Heart left ventricle (tissue), 13 donors: ENCODE measurements at regions not wholly inside any gene's neighbourhood (a gene's known extent, or its start where the extent isn't known, plus 50 kb on each side); places are given as distances from the start of the nearest gene placed in this dataset.
"Not testable (repeated sequence)": the region's sequence is repeated elsewhere in the genome, so short reads cannot be mapped to it uniquely, and the experiment has no call there.

Experiments used
- POLR2A ChIP-seq, 2 donors: fragments of 450-650 bp; IDR thresholded peaks; one replicate each; pipeline ENCODE4 v1.6.1; 2017; ENCODE audit warnings: antibody characterized with exemption in 2 of 2, mild to moderate bottlenecking in 2 of 2, moderate library complexity in 2 of 2
- TF ChIP-seq, protein P1 (sequence below), 12 donors: fragments of 200-600 bp; sonication (generic) in 4 of 12; IDR thresholded peaks; one replicate each; pipeline versions ENCODE4 v1.5.0 to v1.8.0; 2018 to 2022; ENCODE audit warnings: antibody characterized with exemption in 12 of 12, mild to moderate bottlenecking in 5 of 12
- donor health status: ischemic (EF 13 %, LVEDD 7.1; RV severe dilation, severe dysfunction).
- donor health status: DM: no; HTN: yes; CAD: no.
- donor health status: DM: no; HTN: no; CAD: no.
- donor health status: ischemic (EF 25% LVEDD 6.9; RV normal size, moderate dysfunction).
- donor health status: ischemic (EF 25% LVEDD 5.7; RV mildly dilated, moderate dysfunction).
- donor health status: ischemic (EF 35%, LVEDD 5.7; RV mildly dilated, moderate dysfunction).
- donor health status: nonischemic (EF 11% LVEDD 7.7; RV severe dilation, severe dysfunction).
- donor health status: DM: yes; HTN: yes; CAD: no.
- donor health status: PGD.
- donor health status: ischemic (EF 29% LVEDD 5.4; RV normal size, mild dysfunction).
- donor health status: nonischemic (EF 23%, LVEDD 6.1; RV moderate dilation, normal function).

DNA sequence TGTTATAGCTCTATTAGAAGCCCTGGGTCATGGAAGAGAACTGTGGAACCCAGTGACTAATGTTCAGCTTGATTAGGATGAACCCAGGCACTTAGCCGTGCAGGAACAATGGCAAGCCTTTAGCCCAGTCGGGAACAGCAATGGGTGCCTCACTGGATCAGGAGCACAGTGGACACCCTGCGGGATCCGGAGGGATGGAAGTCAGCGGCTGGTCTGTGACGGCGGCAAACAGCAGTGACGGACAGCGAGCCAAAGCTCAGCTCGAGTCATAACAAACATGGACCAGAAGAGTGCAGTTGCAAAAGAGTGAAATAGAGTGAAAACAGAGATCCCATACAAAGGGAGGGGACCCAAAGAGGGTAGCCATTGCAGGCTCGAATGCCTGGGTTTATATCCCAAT is 187.3 kb upstream of the TGIF2LX start:
- TF ChIP-seq, protein P1, sequence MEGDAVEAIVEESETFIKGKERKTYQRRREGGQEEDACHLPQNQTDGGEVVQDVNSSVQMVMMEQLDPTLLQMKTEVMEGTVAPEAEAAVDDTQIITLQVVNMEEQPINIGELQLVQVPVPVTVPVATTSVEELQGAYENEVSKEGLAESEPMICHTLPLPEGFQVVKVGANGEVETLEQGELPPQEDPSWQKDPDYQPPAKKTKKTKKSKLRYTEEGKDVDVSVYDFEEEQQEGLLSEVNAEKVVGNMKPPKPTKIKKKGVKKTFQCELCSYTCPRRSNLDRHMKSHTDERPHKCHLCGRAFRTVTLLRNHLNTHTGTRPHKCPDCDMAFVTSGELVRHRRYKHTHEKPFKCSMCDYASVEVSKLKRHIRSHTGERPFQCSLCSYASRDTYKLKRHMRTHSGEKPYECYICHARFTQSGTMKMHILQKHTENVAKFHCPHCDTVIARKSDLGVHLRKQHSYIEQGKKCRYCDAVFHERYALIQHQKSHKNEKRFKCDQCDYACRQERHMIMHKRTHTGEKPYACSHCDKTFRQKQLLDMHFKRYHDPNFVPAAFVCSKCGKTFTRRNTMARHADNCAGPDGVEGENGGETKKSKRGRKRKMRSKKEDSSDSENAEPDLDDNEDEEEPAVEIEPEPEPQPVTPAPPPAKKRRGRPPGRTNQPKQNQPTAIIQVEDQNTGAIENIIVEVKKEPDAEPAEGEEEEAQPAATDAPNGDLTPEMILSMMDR (IDR thresholded peaks at IDR 0.05): not testable (repeated sequence)
- not testable (repeated sequence) for TF ChIP-seq POLR2A (IDR thresholded peaks at IDR 0.05)
